NCI-H2107 treated with DMSO at 0.1 percent for 48 hours (cell line): ENCODE measurements at regions not wholly inside any gene's neighbourhood (a gene's known extent, or its start where the extent isn't known, plus 50 kb on each side); places are given as distances from the start of the nearest gene placed in this dataset.

Experiments used
- DNase-seq: peaks from one replicate; lab custom pipeline; 2025; ENCODE audit not compliant: unreplicated experiment; lab: John Stamatoyannopoulos, UW

- DNase-seq = no peak
Observed at GRCh38 chr15:62599791-62600777, 435.0 kb upstream of the C2CD4B start.

GRCh38 chr15:62601777-62602545, 436.9 kb upstream of the C2CD4B start:
- no peak for DNase-seq

- DNase-seq = no peak
Observed at GRCh38 chr15:62603742-62604141, 438.7 kb upstream of the C2CD4B start.

- no peak for DNase-seq
Observed at GRCh38 chr15:62605282-62605681, 437.3 kb upstream of the TPM1 start.

- DNase-seq = no peak
Observed at GRCh38 chr15:62606376-62607113, 436.0 kb upstream of the TPM1 start.

- DNase-seq = no peak
Observed at GRCh38 chr15:62607114-62607462, 435.5 kb upstream of the TPM1 start.

- no peak for DNase-seq
Observed at GRCh38 chr15:62607643-62608042, 434.9 kb upstream of the TPM1 start.

GRCh38 chr15:62608369-62608768, 434.2 kb upstream of the TPM1 start:
- no peak for DNase-seq

- DNase-seq = no peak
Observed at GRCh38 chr15:62610265-62610869, 432.2 kb upstream of the TPM1 start.

- no peak for DNase-seq
Observed at GRCh38 chr15:62611002-62611401, 431.5 kb upstream of the TPM1 start.

GRCh38 chr15:62612183-62612733, 430.3 kb upstream of the TPM1 start:
- DNase-seq = no peak

GRCh38 chr15:62612771-62613170, 429.8 kb upstream of the TPM1 start:
- DNase-seq = no peak

GRCh38 chr15:62616746-62617145, 425.8 kb upstream of the TPM1 start:
- no peak for DNase-seq

GRCh38 chr15:62617741-62618140, 424.8 kb upstream of the TPM1 start:
- no peak for DNase-seq

- DNase-seq = no peak
Observed at GRCh38 chr15:62618432-62618831, 424.1 kb upstream of the TPM1 start.

GRCh38 chr15:62618846-62619504, 423.6 kb upstream of the TPM1 start:
- no peak for DNase-seq

GRCh38 chr15:62619526-62619925, 423.0 kb upstream of the TPM1 start:
- DNase-seq = no peak

- DNase-seq = no peak
Observed at GRCh38 chr15:62622775-62623174, 419.8 kb upstream of the TPM1 start.

GRCh38 chr15:62624547-62625378, 417.8 kb upstream of the TPM1 start:
- no peak for DNase-seq
